GM12891 (cell line): ENCODE measurements at regions not wholly inside any gene's neighbourhood (a gene's known extent, or its start where the extent isn't known, plus 50 kb on each side); places are given as distances from the start of the nearest gene placed in this dataset.

Experiments
- POLR2A ChIP-seq: IDR thresholded peaks from 2 replicates; pipeline ENCODE4 v1.6.1; 2011; ENCODE audit warnings: low read depth, low read length, control low read depth
- POLR2AphosphoS5 ChIP-seq: IDR thresholded peaks from 2 replicates; pipeline ENCODE4 v1.6.1; 2011; ENCODE audit warnings: low read depth, low read length, control low read depth
- POU2F2 ChIP-seq: IDR thresholded peaks from 2 replicates; pipeline ENCODE4 v1.6.1; 2011; ENCODE audit warnings: low read depth, mild to moderate bottlenecking, control low read depth, low read length, moderate library complexity
- TAF1 ChIP-seq: IDR thresholded peaks from 2 replicates; pipeline ENCODE4 v1.6.1; 2011; ENCODE audit warnings: low read depth, low read length, control low read depth

GRCh38 chr4:58303456-58303855, 1193.3 kb upstream of the IGFBP7 start:
- TF ChIP-seq POLR2AphosphoS5 (no peak), POLR2A (no peak), TAF1 (no peak), POU2F2 (no peak)
